Effector memory CD8-positive, alpha-beta T cell (primary cell): ENCODE measurements at regions not wholly inside any gene's neighbourhood (a gene's known extent, or its start where the extent isn't known, plus 50 kb on each side); places are given as distances from the start of the nearest gene placed in this dataset.

Experiments
- ATAC-seq: fragments of 150-1000 bp; cut with Tn5 transposase; replicated peaks from 2 replicates; pipeline ENCODE4 v1.10.0; 2021; ENCODE audit warnings: mild to moderate bottlenecking, moderate library complexity
- DNase-seq, 3 experiments: peaks; one replicate each; pipeline ENCODE4 v3.0.0; 2021
- H3K27ac Mint-ChIP-seq, 2 donors: one replicate each; pipeline ENCODE4 v1.8.0; 2022; ENCODE audit warnings: mild to moderate bottlenecking in 2 of 2, mixed read lengths in 2 of 2, moderate library complexity in 2 of 2
- H3K27me3 Mint-ChIP-seq, 2 donors: one replicate each; pipeline ENCODE4 v1.8.0; 2022; ENCODE audit warnings: mixed read lengths in 2 of 2
- H3K36me3 Mint-ChIP-seq: one replicate; pipeline ENCODE4 v1.8.0; 2022; ENCODE audit warnings: mild to moderate bottlenecking, moderate library complexity, mixed read lengths; ENCODE audit not compliant: insufficient read depth
- H3K4me1 Mint-ChIP-seq, 2 donors: one replicate each; pipeline ENCODE4 v1.8.0; 2022; ENCODE audit warnings: low read depth in 2 of 2, mixed read lengths in 2 of 2
- H3K4me3 Mint-ChIP-seq, 2 donors: one replicate each; pipeline ENCODE4 v1.8.0; 2022; ENCODE audit warnings: mild to moderate bottlenecking in 2 of 2, mixed read lengths in 2 of 2, moderate library complexity in 2 of 2
- H3K9me3 Mint-ChIP-seq, 2 donors: one replicate each; pipeline ENCODE4 v1.8.0; 2022; ENCODE audit warnings: mixed read lengths in 2 of 2

- ATAC-seq = no peak
- peaks cover 4 to 5% of the 10 kb centered on the region in 2 donors for H3K4me1 Mint-ChIP-seq
- no peaks in the 10 kb centered on the region for H3K36me3 Mint-ChIP-seq
- DNase-seq = no peak
- no peak overlapping the region for H3K27ac Mint-ChIP-seq
- no peak overlapping the region for H3K4me3 Mint-ChIP-seq
- no peaks in the 10 kb centered on the region for H3K9me3 Mint-ChIP-seq
- no peaks in the 10 kb centered on the region for H3K27me3 Mint-ChIP-seq
These were observed 161.7 kb upstream of the SLC39A10 start for GRCh38 chr2:195495351-195495750.

- Mint-ChIP-seq H3K4me1 (peaks cover 4 to 5% of the 10 kb centered on the region in 2 donors), H3K36me3 (no peaks in the 10 kb centered on the region), H3K9me3 (no peaks in the 10 kb centered on the region), H3K27me3 (no peaks in the 10 kb centered on the region), H3K4me3 (no peak overlapping the region), H3K27ac (no peak overlapping the region)
- ATAC-seq (no peak), DNase-seq (no peak)
These were observed 162.6 kb upstream of the SLC39A10 start for GRCh38 chr2:195494451-195494850.

- no peaks in the 10 kb centered on the region for H3K27me3 Mint-ChIP-seq
- ATAC-seq (no peak), DNase-seq (no peak)
- no peaks in the 10 kb centered on the region for H3K36me3 Mint-ChIP-seq
- H3K27ac Mint-ChIP-seq = no peak overlapping the region
- H3K4me1 Mint-ChIP-seq = peaks cover 4 to 5% of the 10 kb centered on the region in 2 donors
- no peak overlapping the region for H3K4me3 Mint-ChIP-seq
- no peaks in the 10 kb centered on the region for H3K9me3 Mint-ChIP-seq
These were observed 163.6 kb upstream of the SLC39A10 start for GRCh38 chr2:195493416-195493815.

GRCh38 chr2:195490319-195490718 lies 166.7 kb upstream of the SLC39A10 start:
- H3K4me3 Mint-ChIP-seq = no peak overlapping the region
- no peak overlapping the region for H3K27ac Mint-ChIP-seq
- H3K4me1 Mint-ChIP-seq = peaks cover 3 to 11% of the 10 kb centered on the region in 2 donors
- no peaks in the 10 kb centered on the region for H3K36me3 Mint-ChIP-seq
- no peak for ATAC-seq
- no peaks in the 10 kb centered on the region for H3K9me3 Mint-ChIP-seq
- no peak for DNase-seq
- no peaks in the 10 kb centered on the region for H3K27me3 Mint-ChIP-seq

- DNase-seq (no peak), ATAC-seq (no peak)
- Mint-ChIP-seq H3K27me3 (no peaks in the 10 kb centered on the region), H3K4me1 (peaks cover 3 to 15% of the 10 kb centered on the region in 2 donors), H3K27ac (no peak overlapping the region), H3K4me3 (no peak overlapping the region), H3K9me3 (no peaks in the 10 kb centered on the region), H3K36me3 (no peaks in the 10 kb centered on the region)
These were observed 167.9 kb upstream of the SLC39A10 start for GRCh38 chr2:195489101-195489500.

- ATAC-seq (no peak), DNase-seq (no peak)
- Mint-ChIP-seq H3K4me1 (peaks cover 3 to 15% of the 10 kb centered on the region in 2 donors), H3K4me3 (no peak overlapping the region), H3K27ac (no peak overlapping the region), H3K9me3 (no peaks in the 10 kb centered on the region), H3K36me3 (no peaks in the 10 kb centered on the region), H3K27me3 (no peaks in the 10 kb centered on the region)
These were observed 168.5 kb upstream of the SLC39A10 start for GRCh38 chr2:195488567-195488966.

GRCh38 chr2:195486987-195487644 lies 169.9 kb upstream of the SLC39A10 start:
- H3K4me1 Mint-ChIP-seq = peaks cover 3 to 15% of the 10 kb centered on the region in 2 donors
- H3K36me3 Mint-ChIP-seq = no peaks in the 10 kb centered on the region
- peak; percentile 70 for ATAC-seq

GRCh38 chr2:195486520-195486919 lies 170.5 kb upstream of the SLC39A10 start:
- no peaks in the 10 kb centered on the region for H3K27me3 Mint-ChIP-seq
- peak overlapping the region in 1 of 2 donors; percentile 63 for H3K27ac Mint-ChIP-seq
- no peak for ATAC-seq
- H3K36me3 Mint-ChIP-seq = no peaks in the 10 kb centered on the region
- no peaks in the 10 kb centered on the region for H3K9me3 Mint-ChIP-seq
- peak overlapping the region in 1 of 2 donors; percentile 21 for H3K4me3 Mint-ChIP-seq
- peaks cover 3 to 15% of the 10 kb centered on the region in 2 donors for H3K4me1 Mint-ChIP-seq
- no peak for DNase-seq

More at GRCh38 chr2:195486987-195487644, 169.9 kb upstream of the SLC39A10 start:
- peak in 1 of 3 experiments; percentile 3 for DNase-seq
- H3K27ac Mint-ChIP-seq = peak overlapping the region in 1 of 2 donors; percentile 63
- peak overlapping the region in 1 of 2 donors; percentile 21 for H3K4me3 Mint-ChIP-seq
- no peaks in the 10 kb centered on the region for H3K27me3 Mint-ChIP-seq
- H3K9me3 Mint-ChIP-seq = no peaks in the 10 kb centered on the region

GRCh38 chr2:195482010-195482409 lies 175.0 kb upstream of the SLC39A10 start:
- Mint-ChIP-seq H3K36me3 (no peaks in the 10 kb centered on the region), H3K27me3 (no peaks in the 10 kb centered on the region), H3K4me3 (no peak overlapping the region), H3K9me3 (no peaks in the 10 kb centered on the region), H3K27ac (no peak overlapping the region), H3K4me1 (peaks cover 4 to 17% of the 10 kb centered on the region in 2 donors)
- DNase-seq (no peak), ATAC-seq (no peak)

- DNase-seq (no peak), ATAC-seq (no peak)
- no peak overlapping the region for H3K4me3 Mint-ChIP-seq
- H3K27me3 Mint-ChIP-seq = no peaks in the 10 kb centered on the region
- no peak overlapping the region for H3K27ac Mint-ChIP-seq
- H3K4me1 Mint-ChIP-seq = peaks cover 2 to 13% of the 10 kb centered on the region in 2 donors
- no peaks in the 10 kb centered on the region for H3K36me3 Mint-ChIP-seq
- no peaks in the 10 kb centered on the region for H3K9me3 Mint-ChIP-seq
These were observed 176.9 kb upstream of the SLC39A10 start for GRCh38 chr2:195480121-195480520.

- Mint-ChIP-seq H3K4me1 (peaks cover 2 to 10% of the 10 kb centered on the region in 2 donors), H3K36me3 (no peaks in the 10 kb centered on the region), H3K9me3 (no peaks in the 10 kb centered on the region), H3K27ac (no peak overlapping the region), H3K4me3 (no peak overlapping the region), H3K27me3 (no peaks in the 10 kb centered on the region)
- DNase-seq (no peak), ATAC-seq (no peak)
These were observed 177.6 kb upstream of the SLC39A10 start for GRCh38 chr2:195479407-195479806.

- Mint-ChIP-seq H3K27ac (no peak overlapping the region), H3K9me3 (no peaks in the 10 kb centered on the region), H3K36me3 (no peaks in the 10 kb centered on the region), H3K4me3 (no peak overlapping the region), H3K4me1 (peaks cover 2 to 14% of the 10 kb centered on the region in 2 donors), H3K27me3 (no peaks in the 10 kb centered on the region)
- DNase-seq = no peak
- no peak for ATAC-seq
These were observed 179.0 kb upstream of the SLC39A10 start for GRCh38 chr2:195477996-195478382.

GRCh38 chr2:195477248-195477995 lies 179.6 kb upstream of the SLC39A10 start:
- ATAC-seq (no peak), DNase-seq (no peak)
- no peaks in the 10 kb centered on the region for H3K36me3 Mint-ChIP-seq
- no peak overlapping the region for H3K4me3 Mint-ChIP-seq
- H3K9me3 Mint-ChIP-seq = peaks cover 0 to 2% of the 10 kb centered on the region in 2 donors
- no peak overlapping the region for H3K27ac Mint-ChIP-seq
- H3K27me3 Mint-ChIP-seq = no peaks in the 10 kb centered on the region
- H3K4me1 Mint-ChIP-seq = peaks cover 4 to 16% of the 10 kb centered on the region in 2 donors

GRCh38 chr2:195475336-195475735 lies 181.7 kb upstream of the SLC39A10 start:
- DNase-seq = no peak
- Mint-ChIP-seq H3K36me3 (no peaks in the 10 kb centered on the region), H3K9me3 (peaks cover 0 to 2% of the 10 kb centered on the region in 2 donors), H3K4me1 (peaks cover 4 to 16% of the 10 kb centered on the region in 2 donors), H3K4me3 (no peak overlapping the region), H3K27me3 (no peaks in the 10 kb centered on the region), H3K27ac (no peak overlapping the region)
- no peak for ATAC-seq
